ENCODE measurements at regions not wholly inside any gene's neighbourhood (a gene's known extent, or its start where the extent isn't known, plus 50 kb on each side); places are given as distances from the start of the nearest gene placed in this dataset.

GRCh38 chr6:164206807-164207423 is 792.4 kb downstream of the QKI start:
- TF ChIP-seq CTCF (optimal IDR thresholded peaks at IDR 0.05 in 1 of 3, IDR thresholded peaks at IDR 0.05 in 1 of 3, conservative IDR thresholded peaks at IDR 0.05 in 1 of 3; ENCODE audit: extremely low read depth in 1 of 3, insufficient read depth in 2 of 3, low read length in 3 of 3) (no peak), EZH2 (IDR thresholded peaks at IDR 0.05; ENCODE audit: low read length) (no peak)

All from keratinocyte (primary cell).